MCF 10A (cell line): ENCODE measurements at regions not wholly inside any gene's neighbourhood (a gene's known extent, or its start where the extent isn't known, plus 50 kb on each side); places are given as distances from the start of the nearest gene placed in this dataset.
A peak's percentile ranks its signal among the peaks of the same experiment; 100 is the strongest.

ENCODE experiments used
- BruUV-seq: library from RNA; stranded (reverse); fragments of 400-500 nt; replicated peaks from 2 replicates; lab custom pipeline; 2021; lab: Mats Ljungman, UMichigan
- CTCF ChIA-PET: fragments of 300-600 bp; sonication (Branson Sonifier 250); formaldehyde crosslinking; extraction: SDS; loops from one replicate; lab custom pipeline; 2021; ENCODE audit warnings: antibody characterized with exemption, inconsistent platforms; lab: Yijun Ruan, JAX
- POLR2A ChIA-PET: fragments of 300-600, 350-650 bp; sonication (Branson Sonifier 250); formaldehyde crosslinking; extraction: SDS; loops from one replicate; lab custom pipeline; 2020; ENCODE audit warnings: antibody characterized with exemption, inconsistent platforms; lab: Yijun Ruan, JAX
- DNase-seq: peaks from one replicate; pipeline ENCODE4 v3.0.0-alpha.2; 2018; ENCODE audit not compliant: unreplicated experiment
- H3K27ac Mint-ChIP-seq: one replicate; pipeline ENCODE4 v1.8.0; 2022; ENCODE audit warnings: mild to moderate bottlenecking, low read depth, mixed read lengths; ENCODE audit not compliant: unreplicated experiment
- H3K27me3 Mint-ChIP-seq: one replicate; pipeline ENCODE4 v1.8.0; 2022; ENCODE audit warnings: mixed read lengths; ENCODE audit not compliant: insufficient read depth, unreplicated experiment
- H3K36me3 Mint-ChIP-seq: one replicate; pipeline ENCODE4 v1.8.0; 2022; ENCODE audit warnings: mild to moderate bottlenecking, moderate library complexity, mixed read lengths; ENCODE audit not compliant: insufficient read depth, unreplicated experiment
- H3K4me1 Mint-ChIP-seq: one replicate; pipeline ENCODE4 v1.8.0; 2022; ENCODE audit warnings: mixed read lengths; ENCODE audit not compliant: insufficient read depth, unreplicated experiment
- H3K4me3 Mint-ChIP-seq: one replicate; pipeline ENCODE4 v1.8.0; 2022; ENCODE audit warnings: mild to moderate bottlenecking, moderate library complexity, mixed read lengths; ENCODE audit not compliant: unreplicated experiment
- H3K9me3 Mint-ChIP-seq: one replicate; pipeline ENCODE4 v1.8.0; 2022; ENCODE audit warnings: mixed read lengths; ENCODE audit not compliant: unreplicated experiment
- intact Hi-C: fragments of 100-400 bp; cut with micrococcal nuclease; formaldehyde crosslinking; loops from 2 replicates; pipeline ENCODE4 v1.14.1; 2022
- TF ChIP-seq, protein P1 (sequence below): fragments of 200-600 bp; IDR thresholded peaks from one replicate; pipeline ENCODE4 v1.8.0; 2022; ENCODE audit warnings: antibody characterized with exemption, mild to moderate bottlenecking; ENCODE audit not compliant: unreplicated experiment

GRCh38 chr18:4843771-4844170, 353.3 kb downstream of the AKAIN1 start:
- CTCF ChIA-PET = no interaction called here
- TF ChIP-seq, protein P1, sequence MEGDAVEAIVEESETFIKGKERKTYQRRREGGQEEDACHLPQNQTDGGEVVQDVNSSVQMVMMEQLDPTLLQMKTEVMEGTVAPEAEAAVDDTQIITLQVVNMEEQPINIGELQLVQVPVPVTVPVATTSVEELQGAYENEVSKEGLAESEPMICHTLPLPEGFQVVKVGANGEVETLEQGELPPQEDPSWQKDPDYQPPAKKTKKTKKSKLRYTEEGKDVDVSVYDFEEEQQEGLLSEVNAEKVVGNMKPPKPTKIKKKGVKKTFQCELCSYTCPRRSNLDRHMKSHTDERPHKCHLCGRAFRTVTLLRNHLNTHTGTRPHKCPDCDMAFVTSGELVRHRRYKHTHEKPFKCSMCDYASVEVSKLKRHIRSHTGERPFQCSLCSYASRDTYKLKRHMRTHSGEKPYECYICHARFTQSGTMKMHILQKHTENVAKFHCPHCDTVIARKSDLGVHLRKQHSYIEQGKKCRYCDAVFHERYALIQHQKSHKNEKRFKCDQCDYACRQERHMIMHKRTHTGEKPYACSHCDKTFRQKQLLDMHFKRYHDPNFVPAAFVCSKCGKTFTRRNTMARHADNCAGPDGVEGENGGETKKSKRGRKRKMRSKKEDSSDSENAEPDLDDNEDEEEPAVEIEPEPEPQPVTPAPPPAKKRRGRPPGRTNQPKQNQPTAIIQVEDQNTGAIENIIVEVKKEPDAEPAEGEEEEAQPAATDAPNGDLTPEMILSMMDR = no peak
- no peak overlapping the region for H3K4me3 Mint-ChIP-seq
- H3K27me3 Mint-ChIP-seq = no peaks in the 10 kb centered on the region
- peaks cover 7% of the 10 kb centered on the region for H3K9me3 Mint-ChIP-seq
- no peaks in the 10 kb centered on the region for H3K36me3 Mint-ChIP-seq
- peaks cover 9% of the 10 kb centered on the region for H3K4me1 Mint-ChIP-seq
- intact Hi-C loops = no loop called here
- POLR2A ChIA-PET = no interaction called here
- no TSS peak for BruUV-seq
- no peak for DNase-seq
- no peak overlapping the region for H3K27ac Mint-ChIP-seq

- H3K27ac Mint-ChIP-seq = peak overlapping the region; percentile 27
- H3K27me3 Mint-ChIP-seq = no peaks in the 10 kb centered on the region
- peaks cover 7% of the 10 kb centered on the region for H3K9me3 Mint-ChIP-seq
- CTCF ChIA-PET = no interaction called here
- no peak for DNase-seq
- no peaks in the 10 kb centered on the region for H3K36me3 Mint-ChIP-seq
- H3K4me1 Mint-ChIP-seq = peaks cover 9% of the 10 kb centered on the region
- TF ChIP-seq, protein P1 = no peak
- no peak overlapping the region for H3K4me3 Mint-ChIP-seq
- POLR2A ChIA-PET = no interaction called here
- no TSS peak for BruUV-seq
- intact Hi-C loops = no loop called here
These were observed 354.3 kb downstream of the AKAIN1 start for GRCh38 chr18:4842751-4843150.

- Mint-ChIP-seq H3K36me3 (no peaks in the 10 kb centered on the region), H3K4me3 (no peak overlapping the region), H3K27me3 (no peaks in the 10 kb centered on the region), H3K4me1 (peaks cover 9% of the 10 kb centered on the region), H3K9me3 (peaks cover 2% of the 10 kb centered on the region), H3K27ac (peak overlapping the region; percentile 27)
- ChIA-PET CTCF (no interaction called here), POLR2A (no interaction called here)
- intact Hi-C loops = no loop called here
- BruUV-seq = no TSS peak
- DNase-seq = no peak
- TF ChIP-seq, protein P1 = no peak
These were observed 354.8 kb downstream of the AKAIN1 start for GRCh38 chr18:4842287-4842686.

GRCh38 chr18:4839639-4840038, 357.4 kb downstream of the AKAIN1 start:
- no peaks in the 10 kb centered on the region for H3K27me3 Mint-ChIP-seq
- BruUV-seq = no TSS peak
- H3K27ac Mint-ChIP-seq = no peak overlapping the region
- H3K4me1 Mint-ChIP-seq = peaks cover 9% of the 10 kb centered on the region
- ChIA-PET POLR2A (no interaction called here), CTCF (interaction anchor here (1.2 kb wide), 1 partner anchor 218 kb away, joined by 3 read pairs; no protein-coding TSS in a partner anchor)
- no peaks in the 10 kb centered on the region for H3K36me3 Mint-ChIP-seq
- intact Hi-C loops = no loop called here
- no peak overlapping the region for H3K4me3 Mint-ChIP-seq
- TF ChIP-seq, protein P1 = no peak
- H3K9me3 Mint-ChIP-seq = no peaks in the 10 kb centered on the region
- no peak for DNase-seq
